GM18505 (cell line): ENCODE measurements at regions not wholly inside any gene's neighbourhood (a gene's known extent, or its start where the extent isn't known, plus 50 kb on each side); places are given as distances from the start of the nearest gene placed in this dataset.
A peak's percentile ranks its signal among the peaks of the same experiment; 100 is the strongest.

ENCODE experiments used
- ATAC-seq: cut with Tn5 transposase; IDR thresholded peaks from one replicate; pipeline ENCODE4 v1.9.1; 2021; ENCODE audit not compliant: unreplicated experiment
- POLR2A ChIP-seq: IDR thresholded peaks from 4 replicates; pipeline ENCODE4 v1.6.1; 2011; ENCODE audit warnings: borderline replicate concordance; ENCODE audit not compliant: insufficient read depth, insufficient read length; ENCODE audit errors: extremely low read depth

DNA sequence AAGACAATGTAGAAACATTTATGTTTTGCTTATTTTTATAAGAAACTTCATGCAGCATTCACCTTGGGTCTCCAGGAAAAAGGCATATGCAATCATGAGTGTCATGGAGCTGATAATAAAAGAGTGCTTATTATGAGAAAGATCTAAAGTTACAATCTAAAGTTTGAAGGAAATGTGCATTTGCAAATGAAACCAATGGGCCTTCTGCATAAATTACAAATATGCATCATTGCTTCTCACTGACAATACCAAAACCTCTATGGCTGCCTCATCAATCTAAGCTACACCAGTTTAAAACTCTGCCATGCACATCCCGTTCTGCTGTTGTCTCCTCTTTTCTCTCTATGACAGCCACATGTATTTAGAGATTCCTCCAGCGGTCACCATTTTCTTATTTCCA lies 103.2 kb upstream of the ABI3BP start:
- TF ChIP-seq POLR2A = no peak
- ATAC-seq = no peak

DNA sequence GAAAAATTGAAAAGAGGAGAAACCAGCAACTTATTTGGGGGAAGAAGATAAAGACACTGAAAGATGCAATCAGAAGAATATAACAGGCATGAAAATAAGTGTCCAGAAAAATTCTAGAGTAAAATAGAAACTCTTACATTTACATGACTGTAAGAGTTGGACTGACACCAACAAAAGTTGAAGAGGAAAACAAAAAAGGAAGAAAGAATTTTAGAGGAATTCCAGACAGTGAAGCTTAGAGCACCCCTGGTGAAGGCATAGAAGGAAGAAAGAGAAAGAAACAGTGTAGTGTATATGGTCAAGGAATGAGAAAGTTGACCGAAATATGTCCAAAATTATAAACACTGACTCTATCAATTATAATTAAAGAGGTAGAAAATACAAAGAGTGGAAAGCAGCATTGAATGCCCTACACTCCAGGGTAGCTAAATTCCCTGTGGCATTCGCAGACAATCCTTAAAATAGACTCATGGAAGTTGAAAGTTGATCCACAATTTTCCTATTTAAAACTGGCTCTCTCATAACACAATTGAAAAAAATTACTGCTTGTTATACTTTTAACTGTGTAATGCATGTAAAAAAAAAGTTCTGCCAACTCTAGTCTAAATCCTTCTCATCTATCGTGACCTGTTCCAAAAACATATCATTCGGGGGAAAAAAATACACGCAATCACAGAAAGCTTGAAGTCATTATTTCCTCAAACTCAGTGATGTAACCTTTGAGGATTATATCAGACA lies 102.6 kb upstream of the ABI3BP start:
- TF ChIP-seq POLR2A = no peak
- ATAC-seq = no peak

DNA sequence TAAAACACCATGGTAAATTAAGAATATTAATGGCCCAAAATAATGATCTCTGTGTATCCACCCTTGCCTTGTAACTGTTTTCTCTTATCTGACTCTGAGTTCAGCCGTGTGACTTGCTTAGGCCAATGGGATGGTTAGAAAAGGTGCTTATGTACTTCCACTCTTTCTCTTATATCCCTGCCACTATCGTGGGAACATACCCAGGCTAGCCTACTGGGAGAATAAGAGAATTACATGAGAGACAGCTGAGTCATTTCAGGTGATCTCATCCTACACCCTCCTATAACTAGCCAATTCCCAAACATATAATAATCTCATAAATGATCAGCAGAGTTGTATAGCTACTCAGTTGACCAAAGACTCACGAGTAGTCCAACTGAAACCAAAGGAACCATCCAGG lies 98.3 kb upstream of the ABI3BP start:
- TF ChIP-seq POLR2A = no peak
- ATAC-seq = no peak

DNA sequence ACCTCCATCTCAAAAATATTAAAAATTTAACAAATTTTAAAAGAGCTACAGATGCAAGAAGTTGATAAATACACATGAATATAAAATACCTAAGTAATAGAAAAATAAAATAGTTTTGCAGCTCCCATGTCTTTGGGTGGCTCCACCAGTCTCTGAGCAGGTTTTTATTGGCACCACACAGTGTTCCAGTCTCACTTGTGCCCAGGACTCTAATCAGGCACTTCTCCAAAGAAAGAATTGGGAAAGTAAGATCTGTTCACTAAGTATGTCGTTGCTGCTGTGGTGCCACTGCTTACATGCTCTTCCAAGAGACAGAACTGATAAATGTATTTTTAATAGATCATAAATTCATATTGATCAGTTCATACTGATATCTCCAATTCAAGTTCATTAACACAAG lies 92.5 kb upstream of the ABI3BP start:
- no peak for ATAC-seq
- TF ChIP-seq POLR2A = no peak

DNA sequence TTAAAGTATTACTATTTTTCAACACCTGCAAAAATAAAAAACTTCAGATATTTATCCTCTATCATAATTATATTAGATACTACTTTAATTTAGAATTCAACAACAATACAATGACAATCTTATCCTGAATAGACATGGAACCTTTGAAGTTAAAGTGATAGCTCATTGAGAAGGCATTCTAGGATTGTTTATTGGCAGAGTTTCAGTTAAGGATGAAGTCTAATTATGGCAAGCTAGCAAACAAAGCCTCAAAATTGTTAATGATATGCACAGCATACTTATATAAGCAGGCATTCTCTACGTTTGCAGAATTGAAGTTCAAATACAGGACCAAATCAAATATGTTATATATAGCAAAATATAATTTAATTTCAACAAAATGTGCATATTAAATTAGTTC lies 91.2 kb upstream of the ABI3BP start:
- ATAC-seq = no peak
- no peak for TF ChIP-seq POLR2A

DNA sequence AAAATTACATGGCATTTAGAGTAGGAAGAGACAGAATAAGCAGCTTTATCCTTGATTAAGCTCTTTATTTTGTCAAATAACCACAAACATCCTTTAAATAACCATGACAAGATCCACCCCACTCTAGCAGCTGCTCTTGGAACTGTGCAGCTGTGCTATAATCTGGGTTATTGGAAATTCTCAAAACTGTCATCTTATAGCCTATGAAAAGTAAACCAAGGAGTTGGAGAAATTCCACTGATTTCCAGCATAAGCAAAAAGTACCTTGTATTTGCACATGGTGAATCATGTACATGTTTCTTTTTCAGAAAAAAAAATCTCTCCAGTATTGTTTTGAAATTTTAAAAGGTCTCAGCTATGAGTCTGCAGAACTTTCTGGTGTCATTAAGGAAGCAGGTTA lies 88.8 kb upstream of the ABI3BP start:
- no peak for ATAC-seq

DNA sequence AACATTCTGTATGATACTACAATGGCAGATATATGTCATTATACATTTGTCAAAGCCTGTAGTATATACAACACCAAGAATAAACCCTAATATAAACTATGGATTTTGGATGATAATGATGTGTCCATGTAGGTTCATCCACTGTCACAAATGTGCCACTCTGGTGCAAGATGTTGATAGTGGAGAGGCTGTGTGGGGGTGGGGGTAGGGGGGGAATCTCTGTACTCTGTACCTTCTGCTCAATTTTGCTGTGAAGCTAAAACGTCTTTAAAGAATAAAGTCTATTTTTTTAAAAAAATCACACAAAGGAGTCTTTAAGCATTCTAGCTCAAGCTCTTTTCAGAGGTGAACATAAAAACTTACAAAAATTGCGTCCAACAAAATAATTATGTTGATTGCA lies 88.2 kb upstream of the ABI3BP start:
- no peak for ATAC-seq

More for the DNA sequence above, 88.8 kb upstream of the ABI3BP start:
- TF ChIP-seq POLR2A = no peak

DNA sequence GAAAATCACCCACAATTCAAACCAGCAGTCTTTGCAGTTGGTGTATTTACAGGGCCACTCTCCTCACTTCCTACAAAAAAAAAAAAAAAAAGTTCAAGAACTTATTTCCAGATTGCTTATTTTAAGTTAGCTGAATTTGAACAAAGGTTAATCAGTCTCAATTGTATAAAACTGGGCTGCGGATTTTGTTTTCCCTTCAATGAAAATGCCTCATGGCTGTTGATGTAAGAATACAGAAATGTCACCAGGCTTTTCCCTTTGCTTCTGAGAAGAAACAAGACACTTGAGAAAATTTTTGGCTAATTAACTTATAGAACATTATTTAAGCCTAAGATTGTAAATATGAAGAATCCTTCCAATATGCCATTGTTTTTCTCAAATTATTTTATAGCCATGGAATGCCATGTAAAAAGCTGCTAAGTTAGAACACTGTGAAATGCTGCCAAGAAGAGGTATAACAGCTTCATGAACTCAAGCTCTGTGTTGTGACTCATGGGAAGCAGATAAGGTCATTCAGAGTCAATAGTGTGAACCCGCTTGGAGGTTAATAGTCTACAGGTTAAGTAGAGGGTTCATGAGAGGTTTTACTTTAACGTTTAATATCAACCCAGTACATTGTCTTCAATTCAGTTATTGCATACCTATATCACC lies 84.3 kb upstream of the ABI3BP start:
- TF ChIP-seq POLR2A = no peak
- ATAC-seq = no peak

More for the DNA sequence above, 88.2 kb upstream of the ABI3BP start:
- no peak for TF ChIP-seq POLR2A

DNA sequence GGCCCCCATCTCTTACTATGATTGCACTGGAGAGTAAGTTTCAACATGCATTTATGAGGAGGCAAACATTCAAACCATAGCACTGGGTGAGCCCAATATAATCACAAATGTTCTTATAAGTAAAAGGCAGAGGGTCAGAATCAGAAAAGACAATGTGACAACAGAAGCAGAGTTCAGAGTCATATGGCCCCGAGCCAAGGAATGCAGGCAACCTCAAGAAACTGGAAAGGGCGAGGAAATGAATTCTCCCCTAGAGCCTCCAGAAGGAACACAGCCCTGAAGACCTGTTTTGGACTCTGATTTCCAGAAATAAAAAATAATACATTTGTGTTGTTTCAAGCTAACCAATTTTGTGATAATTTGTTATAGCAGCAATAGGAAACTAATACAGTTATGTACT lies 81.3 kb upstream of the ABI3BP start:
- no peak for ATAC-seq
- TF ChIP-seq POLR2A = no peak

DNA sequence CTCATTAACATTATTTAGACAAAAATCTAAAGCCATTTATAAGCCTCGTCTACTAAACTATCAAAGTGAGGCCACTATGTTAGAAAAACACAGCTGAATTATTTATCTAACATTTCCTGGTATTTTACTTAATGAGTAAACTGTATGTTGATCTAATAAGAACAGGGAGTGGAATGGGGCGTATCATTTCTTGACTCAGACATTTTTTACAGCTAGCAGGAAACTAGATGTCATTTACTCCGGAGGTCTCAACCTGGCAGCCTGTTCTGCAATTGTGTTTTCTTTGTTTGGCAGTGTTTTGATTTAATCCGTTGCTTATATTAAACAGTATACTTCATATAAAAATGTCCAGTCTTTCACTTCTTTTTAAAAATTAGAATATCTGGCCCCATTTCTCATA lies 79.1 kb upstream of the ABI3BP start:
- TF ChIP-seq POLR2A = no peak
- no peak for ATAC-seq

DNA sequence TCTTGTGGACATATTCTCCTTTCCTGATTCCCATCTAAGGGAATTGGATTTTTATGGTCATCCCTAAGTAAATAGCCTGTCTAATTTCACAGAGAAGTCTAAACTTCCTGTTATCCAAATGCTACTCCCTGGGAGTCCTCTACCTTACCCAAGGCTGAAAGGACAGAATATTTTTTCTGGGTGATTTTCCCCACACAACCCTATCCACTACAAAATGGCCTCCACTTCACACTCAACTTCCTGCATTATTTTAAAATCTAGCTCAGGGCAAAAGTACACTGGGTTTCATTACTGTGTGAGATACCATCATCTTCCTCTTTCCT lies 77.5 kb upstream of the ABI3BP start:
- ATAC-seq = no peak
- TF ChIP-seq POLR2A = no peak

DNA sequence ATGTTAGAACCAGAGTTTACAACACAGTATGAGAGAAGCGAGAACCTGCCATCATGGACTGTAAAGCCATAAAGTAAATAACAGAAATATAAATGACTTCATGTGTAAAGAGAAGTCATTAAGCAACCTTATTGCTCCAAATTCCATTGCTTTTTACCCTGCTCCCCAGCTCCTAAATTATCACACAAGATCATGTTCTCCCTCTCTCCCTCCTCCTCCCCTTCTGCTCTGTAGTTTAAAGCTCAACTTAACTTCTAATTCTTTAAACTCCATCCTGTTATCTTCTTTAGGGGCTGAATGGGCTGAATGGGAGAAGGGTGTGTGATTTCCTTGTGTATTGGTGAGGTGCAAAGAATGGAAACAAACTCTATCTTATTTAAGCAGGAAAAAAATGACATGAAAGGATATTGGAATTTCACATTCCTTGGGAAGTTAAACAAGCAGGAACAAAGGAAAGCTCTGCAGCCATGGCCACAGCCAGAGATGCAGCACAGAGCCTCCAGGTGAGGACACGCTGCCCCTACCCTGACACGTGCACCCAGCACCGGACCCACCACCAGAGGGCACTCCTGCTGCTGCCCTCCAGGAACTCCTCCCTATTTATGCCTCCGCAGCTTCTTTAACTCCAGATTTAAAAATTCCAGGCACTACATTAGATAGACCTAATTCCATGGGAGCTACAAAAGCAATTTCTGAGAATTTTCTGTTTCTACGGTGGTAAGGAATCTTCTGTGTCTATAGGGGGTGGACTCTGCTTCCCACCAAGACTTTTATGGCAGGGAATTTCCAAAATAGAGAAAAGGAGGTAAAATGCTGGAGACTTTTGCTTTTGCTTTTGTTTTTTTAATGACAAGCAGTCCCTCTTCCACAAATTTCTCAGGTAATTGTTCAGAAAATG lies 76.9 kb upstream of the ABI3BP start:
- peak; percentile 68 for ATAC-seq
- no peak for TF ChIP-seq POLR2A

DNA sequence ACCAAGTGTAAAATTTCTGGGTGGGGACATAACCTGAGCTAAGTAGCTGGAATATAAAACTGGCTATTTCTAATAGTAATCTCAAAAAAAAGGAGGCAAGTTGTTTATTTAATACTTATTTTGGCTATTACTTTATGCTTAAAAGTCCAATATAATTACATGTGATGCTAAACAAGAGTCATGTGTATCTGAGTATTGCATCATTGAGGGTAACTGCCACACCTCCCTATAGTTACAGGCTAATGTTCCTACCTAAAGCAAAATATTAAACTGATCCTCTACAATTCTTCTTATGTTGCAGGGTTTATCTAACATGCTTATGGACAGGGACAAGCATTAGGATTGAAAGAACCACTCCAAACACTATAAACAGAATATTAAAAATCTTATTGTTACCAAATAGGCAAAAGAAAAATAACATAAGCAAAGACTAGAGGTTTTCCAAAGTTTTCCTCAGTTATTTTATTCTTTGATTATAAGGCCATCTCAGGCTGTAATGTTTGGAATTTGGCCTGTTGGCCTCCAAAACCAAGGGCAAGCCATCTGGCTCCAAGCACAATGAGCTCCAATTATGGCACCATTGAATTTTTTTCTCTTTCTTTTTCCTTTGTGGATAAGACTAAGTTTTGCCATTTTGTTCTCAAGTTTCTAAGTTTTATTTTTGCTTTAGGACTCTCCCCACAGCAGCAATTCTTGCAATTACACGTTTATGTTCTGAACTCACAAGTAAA lies 75.8 kb upstream of the ABI3BP start:
- no peak for ATAC-seq
- TF ChIP-seq POLR2A = no peak

DNA sequence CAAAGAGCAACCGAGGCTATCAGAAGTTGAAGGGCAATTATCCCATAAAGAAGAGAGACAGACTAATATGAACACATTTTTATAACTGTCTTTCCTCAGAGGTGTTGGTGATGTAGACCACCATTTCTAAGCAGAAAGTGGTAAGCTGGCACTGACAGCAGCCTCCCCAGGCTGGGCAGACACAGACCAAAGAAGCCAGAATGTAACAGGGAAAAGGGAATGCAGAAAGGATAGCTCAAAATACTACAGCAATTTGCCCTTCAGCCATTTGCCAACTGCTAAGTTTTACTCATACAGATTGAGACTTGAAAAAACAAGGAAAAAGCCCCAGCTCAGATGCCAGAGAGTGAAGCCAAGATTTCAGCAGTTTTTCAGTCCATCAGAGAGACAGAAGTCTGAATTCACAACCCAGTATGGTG lies 73.5 kb upstream of the ABI3BP start:
- no peak for TF ChIP-seq POLR2A

DNA sequence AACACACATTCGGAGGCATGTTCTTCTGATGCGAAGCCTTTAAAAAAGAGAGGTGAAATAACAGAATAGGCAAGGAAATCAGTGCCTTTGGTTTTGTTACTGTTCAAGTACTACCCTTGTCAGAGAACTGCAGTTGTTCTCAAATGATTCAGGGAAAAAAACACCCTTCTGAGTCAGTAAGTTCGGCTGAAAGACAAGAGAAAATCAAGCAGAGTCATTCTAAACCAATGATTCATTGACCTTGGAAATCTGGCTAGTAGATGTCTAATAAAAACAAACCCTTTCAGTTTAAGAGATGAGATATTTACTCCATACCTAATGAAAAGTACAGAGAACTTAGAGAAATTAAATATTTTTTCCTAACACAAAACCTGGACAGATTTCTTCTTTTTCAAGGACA lies 72.7 kb upstream of the ABI3BP start:
- ATAC-seq = no peak
- no peak for TF ChIP-seq POLR2A

More for the DNA sequence above, 73.5 kb upstream of the ABI3BP start:
- no peak for ATAC-seq
